ENCODE measurements at regions not wholly inside any gene's neighbourhood (a gene's known extent, or its start where the extent isn't known, plus 50 kb on each side); places are given as distances from the start of the nearest gene placed in this dataset.

DNA sequence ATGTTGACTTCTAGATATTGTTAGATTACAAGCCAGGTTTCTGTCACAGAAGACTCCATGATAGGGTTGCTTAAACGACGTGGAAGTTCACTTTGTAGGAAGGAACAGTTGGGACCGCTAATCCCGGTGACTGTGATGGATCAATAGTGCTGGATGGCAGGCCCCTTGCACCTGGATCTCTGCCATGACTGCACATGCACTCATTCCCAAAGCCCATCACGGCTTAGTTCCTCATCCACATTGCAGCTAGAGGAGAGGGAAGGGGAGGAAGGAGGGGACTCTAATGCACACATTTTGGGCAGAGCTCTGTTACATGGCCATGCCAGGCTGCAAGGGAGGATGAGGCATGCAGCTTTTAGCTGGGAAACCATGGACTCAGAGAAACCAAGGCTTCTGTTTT is 773.7 kb upstream of the RAB6C start:
- TF ChIP-seq, protein P1, sequence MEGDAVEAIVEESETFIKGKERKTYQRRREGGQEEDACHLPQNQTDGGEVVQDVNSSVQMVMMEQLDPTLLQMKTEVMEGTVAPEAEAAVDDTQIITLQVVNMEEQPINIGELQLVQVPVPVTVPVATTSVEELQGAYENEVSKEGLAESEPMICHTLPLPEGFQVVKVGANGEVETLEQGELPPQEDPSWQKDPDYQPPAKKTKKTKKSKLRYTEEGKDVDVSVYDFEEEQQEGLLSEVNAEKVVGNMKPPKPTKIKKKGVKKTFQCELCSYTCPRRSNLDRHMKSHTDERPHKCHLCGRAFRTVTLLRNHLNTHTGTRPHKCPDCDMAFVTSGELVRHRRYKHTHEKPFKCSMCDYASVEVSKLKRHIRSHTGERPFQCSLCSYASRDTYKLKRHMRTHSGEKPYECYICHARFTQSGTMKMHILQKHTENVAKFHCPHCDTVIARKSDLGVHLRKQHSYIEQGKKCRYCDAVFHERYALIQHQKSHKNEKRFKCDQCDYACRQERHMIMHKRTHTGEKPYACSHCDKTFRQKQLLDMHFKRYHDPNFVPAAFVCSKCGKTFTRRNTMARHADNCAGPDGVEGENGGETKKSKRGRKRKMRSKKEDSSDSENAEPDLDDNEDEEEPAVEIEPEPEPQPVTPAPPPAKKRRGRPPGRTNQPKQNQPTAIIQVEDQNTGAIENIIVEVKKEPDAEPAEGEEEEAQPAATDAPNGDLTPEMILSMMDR (IDR thresholded peaks at IDR 0.05): no peak
- no peak for TF ChIP-seq POLR2A (IDR thresholded peaks at IDR 0.05)

Data from ovary (tissue), 3 donors.